GM12873 (cell line): ENCODE measurements at regions not wholly inside any gene's neighbourhood (a gene's known extent, or its start where the extent isn't known, plus 50 kb on each side); places are given as distances from the start of the nearest gene placed in this dataset.

Experiments
- TF ChIP-seq, protein P1 (sequence below): IDR thresholded peaks from 2 replicates; pipeline ENCODE4 v1.5.1; 2012; ENCODE audit warnings: low read depth, mild to moderate bottlenecking, moderate library complexity, low read length, control low read depth; ENCODE audit not compliant: insufficient read depth; ENCODE audit errors: missing control alignments

DNA sequence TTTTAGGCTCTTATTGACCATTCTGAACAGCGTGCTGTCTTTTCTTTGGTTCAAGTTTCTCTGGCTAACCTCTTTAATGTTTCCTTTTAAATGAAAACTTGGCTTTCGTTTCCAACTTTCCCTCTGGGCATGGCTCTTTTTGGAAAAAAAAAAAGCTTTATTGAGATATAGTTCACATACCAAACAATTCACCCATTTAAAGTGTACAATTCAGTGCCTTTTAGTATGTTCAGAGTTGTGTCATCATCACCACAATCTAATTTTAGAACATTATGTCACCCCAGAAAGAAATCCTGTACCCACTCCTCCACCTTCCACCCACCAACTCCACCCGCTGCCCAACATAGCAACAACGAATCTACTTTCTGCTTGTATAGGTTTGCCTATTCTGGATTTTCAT lies 322.4 kb downstream of the ADCYAP1 start:
- TF ChIP-seq, protein P1, sequence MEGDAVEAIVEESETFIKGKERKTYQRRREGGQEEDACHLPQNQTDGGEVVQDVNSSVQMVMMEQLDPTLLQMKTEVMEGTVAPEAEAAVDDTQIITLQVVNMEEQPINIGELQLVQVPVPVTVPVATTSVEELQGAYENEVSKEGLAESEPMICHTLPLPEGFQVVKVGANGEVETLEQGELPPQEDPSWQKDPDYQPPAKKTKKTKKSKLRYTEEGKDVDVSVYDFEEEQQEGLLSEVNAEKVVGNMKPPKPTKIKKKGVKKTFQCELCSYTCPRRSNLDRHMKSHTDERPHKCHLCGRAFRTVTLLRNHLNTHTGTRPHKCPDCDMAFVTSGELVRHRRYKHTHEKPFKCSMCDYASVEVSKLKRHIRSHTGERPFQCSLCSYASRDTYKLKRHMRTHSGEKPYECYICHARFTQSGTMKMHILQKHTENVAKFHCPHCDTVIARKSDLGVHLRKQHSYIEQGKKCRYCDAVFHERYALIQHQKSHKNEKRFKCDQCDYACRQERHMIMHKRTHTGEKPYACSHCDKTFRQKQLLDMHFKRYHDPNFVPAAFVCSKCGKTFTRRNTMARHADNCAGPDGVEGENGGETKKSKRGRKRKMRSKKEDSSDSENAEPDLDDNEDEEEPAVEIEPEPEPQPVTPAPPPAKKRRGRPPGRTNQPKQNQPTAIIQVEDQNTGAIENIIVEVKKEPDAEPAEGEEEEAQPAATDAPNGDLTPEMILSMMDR, result no peak

DNA sequence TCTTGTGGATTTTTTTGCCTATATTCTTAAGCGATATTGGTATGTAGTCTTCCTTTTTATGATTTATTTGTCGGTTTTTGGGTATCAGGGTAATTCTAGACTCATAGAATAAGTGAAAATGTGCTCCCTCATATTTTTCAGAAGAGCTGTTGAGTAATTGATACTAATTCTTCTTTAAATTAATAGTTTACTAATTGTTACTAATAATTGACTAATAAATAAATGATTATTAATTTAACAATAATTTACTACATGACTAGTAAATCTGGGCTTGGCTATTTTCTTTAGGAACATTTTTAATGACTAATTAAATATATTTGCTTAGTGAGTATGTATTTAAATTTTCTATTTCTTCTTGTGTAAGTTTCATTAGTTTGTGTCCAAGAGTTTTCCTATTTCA lies 325.0 kb downstream of the ADCYAP1 start:
- TF ChIP-seq, protein P1, result no peak

DNA sequence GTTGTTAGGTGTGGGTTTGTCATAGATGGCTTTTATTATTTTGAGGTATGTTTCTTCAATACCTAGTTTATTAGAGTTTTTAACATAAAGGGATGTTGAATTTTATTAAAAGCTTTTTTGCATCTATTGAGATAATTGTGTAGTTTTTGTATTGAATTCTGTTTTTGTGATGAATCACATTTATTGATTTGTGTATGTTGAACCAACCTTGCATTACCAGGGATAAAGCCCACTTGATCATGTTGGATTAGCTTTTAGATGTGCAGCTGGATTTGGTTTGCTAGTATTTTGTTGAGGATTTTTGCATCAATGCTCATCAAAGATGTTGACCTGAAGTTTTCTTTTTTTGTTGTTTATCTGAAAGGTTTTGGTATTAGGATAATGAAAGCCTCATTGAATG lies 328.2 kb downstream of the ADCYAP1 start:
- TF ChIP-seq, protein P1, result no peak

DNA sequence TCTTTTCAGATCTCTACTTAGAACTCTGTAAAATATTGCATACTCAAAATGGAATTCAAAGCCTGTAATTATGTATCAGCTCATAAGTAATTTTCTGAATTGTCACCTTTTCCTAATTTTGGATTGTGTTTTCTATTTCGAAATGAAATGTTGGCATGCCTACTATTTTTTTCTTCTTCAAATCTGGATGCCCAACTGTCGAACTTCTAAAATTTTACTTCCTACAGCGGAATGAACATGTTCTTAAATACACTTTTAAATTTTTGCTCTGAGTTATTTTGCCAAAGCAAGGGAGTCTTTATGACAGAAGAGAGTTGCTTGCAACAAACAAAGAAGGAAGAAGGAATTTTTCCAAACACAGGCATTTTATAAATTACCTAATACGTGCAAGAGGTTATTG lies 336.0 kb downstream of the ADCYAP1 start:
- TF ChIP-seq, protein P1, result no peak

DNA sequence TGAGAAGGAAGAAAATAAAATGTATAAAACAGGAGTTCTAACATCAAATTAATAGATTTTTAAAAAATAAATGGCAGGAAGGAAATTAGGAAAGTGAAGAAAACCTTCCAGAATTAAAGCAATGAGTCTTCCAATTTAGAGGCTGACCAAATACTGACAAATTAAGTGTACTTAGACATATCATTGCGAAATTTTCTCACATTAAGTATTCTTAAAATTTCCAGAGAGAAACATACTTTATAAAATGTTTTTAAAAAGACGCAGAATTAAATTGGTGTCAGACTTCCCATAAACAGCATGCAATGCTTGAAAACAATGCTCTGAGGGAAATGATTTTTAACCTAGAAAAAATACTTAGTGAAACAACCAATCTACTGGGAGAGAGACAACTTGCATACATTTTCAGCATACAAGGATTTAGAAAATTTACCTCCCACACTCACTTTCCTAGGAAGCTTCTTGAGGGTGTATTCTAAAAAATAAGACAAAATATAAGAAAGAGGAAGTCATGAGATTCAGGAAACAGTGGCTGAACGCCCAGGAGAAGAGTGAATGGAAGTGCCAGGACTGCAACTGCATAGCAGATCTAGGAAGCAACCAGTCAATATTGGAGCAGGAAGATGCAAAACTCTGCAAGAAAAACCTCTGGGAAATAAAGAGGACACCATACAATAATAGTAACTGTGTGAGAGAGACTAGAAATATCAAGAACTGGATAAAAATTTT lies 339.9 kb downstream of the ADCYAP1 start:
- TF ChIP-seq, protein P1, result no peak

DNA sequence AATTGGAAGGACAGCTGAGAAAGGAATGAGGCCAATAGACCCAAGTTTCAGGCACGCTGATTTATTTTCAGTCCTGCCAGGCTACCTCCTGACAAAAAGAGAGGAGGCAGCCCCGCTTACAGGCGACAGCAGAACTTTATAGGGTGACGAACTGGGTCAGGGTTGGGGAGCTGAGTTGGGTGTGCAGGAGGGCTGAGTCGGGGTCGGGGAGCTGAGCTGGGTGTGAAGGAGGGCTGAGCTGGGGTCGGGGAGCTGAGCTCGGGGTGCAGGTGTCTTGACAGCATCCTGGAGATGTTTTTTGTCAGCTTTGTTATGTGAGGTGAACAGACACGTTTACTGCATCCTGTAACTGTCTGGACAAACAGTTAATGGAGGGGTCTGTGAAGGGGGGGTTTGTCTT lies 342.2 kb downstream of the ADCYAP1 start:
- TF ChIP-seq, protein P1, result no peak

DNA sequence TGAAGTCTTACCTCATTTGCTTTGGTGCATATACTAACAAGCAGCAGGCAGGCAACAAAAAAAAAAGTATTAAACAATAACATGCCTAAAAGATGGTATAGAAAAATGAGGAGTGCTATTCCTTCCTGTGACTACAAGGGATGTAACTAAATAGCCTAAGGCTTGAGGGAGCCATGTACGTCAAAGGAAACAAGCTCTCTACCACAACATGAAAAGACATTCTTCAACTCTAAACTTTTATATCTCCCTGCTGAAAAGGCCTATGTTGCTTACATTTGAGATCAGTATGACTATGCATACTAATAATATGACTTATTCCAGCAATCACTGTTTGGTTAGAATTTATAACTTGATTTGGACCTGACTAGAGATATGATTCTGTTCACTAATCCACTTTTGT lies 347.9 kb downstream of the ADCYAP1 start:
- TF ChIP-seq, protein P1, result no peak

DNA sequence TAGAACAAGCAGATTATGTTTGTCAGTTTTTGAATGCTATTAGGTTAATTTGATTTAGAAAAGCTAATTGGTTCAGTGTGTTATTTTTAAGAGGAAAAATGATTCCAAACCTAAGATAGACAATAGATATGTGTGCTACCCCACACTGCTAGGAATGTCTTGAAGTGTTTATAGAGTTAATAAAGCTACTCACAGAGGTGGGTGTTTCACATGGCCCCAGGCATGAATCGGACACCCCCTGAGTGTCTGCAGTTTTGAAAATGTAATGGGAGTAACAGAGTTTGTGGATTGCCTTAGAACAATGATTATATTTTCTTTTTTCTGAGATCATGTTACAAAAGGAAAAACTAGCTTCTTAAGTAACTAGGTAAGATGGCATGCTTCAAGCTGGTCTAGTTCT lies 348.3 kb downstream of the ADCYAP1 start:
- TF ChIP-seq, protein P1, result no peak
